NCI-H2171 (cell line): ENCODE measurements at regions not wholly inside any gene's neighbourhood (a gene's known extent, or its start where the extent isn't known, plus 50 kb on each side); places are given as distances from the start of the nearest gene placed in this dataset.
"Not testable (repeated sequence)": the region's sequence is repeated elsewhere in the genome, so short reads cannot be mapped to it uniquely, and the experiment has no call there.

Source experiments
- DNase-seq: peaks from one replicate; lab custom pipeline; 2025; lab: John Stamatoyannopoulos, UW

GRCh38 chr6:169927711-169928110 is 176.3 kb downstream of the ERMARD start:
- DNase-seq = no peak

GRCh38 chr6:169926617-169927417 is 175.4 kb downstream of the ERMARD start:
- DNase-seq = no peak

GRCh38 chr6:169923468-169924464 is 172.3 kb downstream of the ERMARD start:
- no peak for DNase-seq

- DNase-seq = no peak
These were observed 170.7 kb downstream of the ERMARD start for GRCh38 chr6:169921853-169922824.

GRCh38 chr6:169921217-169921616 is 169.8 kb downstream of the ERMARD start:
- no peak for DNase-seq

GRCh38 chr6:169920359-169921020 is 169.1 kb downstream of the ERMARD start:
- no peak for DNase-seq

GRCh38 chr6:169918954-169919549 is 167.6 kb downstream of the ERMARD start:
- no peak for DNase-seq

GRCh38 chr6:169918239-169918953 is 167.0 kb downstream of the ERMARD start:
- DNase-seq = no peak

- no peak for DNase-seq
These were observed 165.7 kb downstream of the ERMARD start for GRCh38 chr6:169917153-169917552.

- DNase-seq = no peak
These were observed 164.5 kb downstream of the ERMARD start for GRCh38 chr6:169915769-169916550.

GRCh38 chr6:169913745-169914144 is 162.3 kb downstream of the ERMARD start:
- not testable (repeated sequence) for DNase-seq

GRCh38 chr6:169913096-169913638 is 161.7 kb downstream of the ERMARD start:
- no peak for DNase-seq

- DNase-seq = no peak
These were observed 161.1 kb downstream of the ERMARD start for GRCh38 chr6:169912266-169913095.

GRCh38 chr6:169911264-169912263 is 160.1 kb downstream of the ERMARD start:
- DNase-seq = no peak

GRCh38 chr6:169909113-169909512 is 157.7 kb downstream of the ERMARD start:
- no peak for DNase-seq

GRCh38 chr6:169908403-169908933 is 157.0 kb downstream of the ERMARD start:
- no peak for DNase-seq
